ENCODE measurements at regions not wholly inside any gene's neighbourhood (a gene's known extent, or its start where the extent isn't known, plus 50 kb on each side); places are given as distances from the start of the nearest gene placed in this dataset.

- Histone ChIP-seq H3K9me3 (ENCODE audit: control insufficient read depth, insufficient read depth, low read length) (no peaks in the 10 kb centered on the region), H3K4me3 (ENCODE audit: low read depth, low read length) (no peak overlapping the region), H3K27me3 (ENCODE audit: control insufficient read depth, insufficient read depth, low read length) (no peaks in the 10 kb centered on the region), H3K27ac (ENCODE audit: low read depth, low read length) (no peak overlapping the region)
- DNase-seq (ENCODE audit: low read depth, low spot score) = no peak
- ChIA-PET CTCF (interaction anchor here (1.4 kb wide), 1 partner anchor 17 kb away, joined by 4 read pairs; no protein-coding TSS in a partner anchor), POLR2A (no interaction called here)
- TF ChIP-seq, protein P1, sequence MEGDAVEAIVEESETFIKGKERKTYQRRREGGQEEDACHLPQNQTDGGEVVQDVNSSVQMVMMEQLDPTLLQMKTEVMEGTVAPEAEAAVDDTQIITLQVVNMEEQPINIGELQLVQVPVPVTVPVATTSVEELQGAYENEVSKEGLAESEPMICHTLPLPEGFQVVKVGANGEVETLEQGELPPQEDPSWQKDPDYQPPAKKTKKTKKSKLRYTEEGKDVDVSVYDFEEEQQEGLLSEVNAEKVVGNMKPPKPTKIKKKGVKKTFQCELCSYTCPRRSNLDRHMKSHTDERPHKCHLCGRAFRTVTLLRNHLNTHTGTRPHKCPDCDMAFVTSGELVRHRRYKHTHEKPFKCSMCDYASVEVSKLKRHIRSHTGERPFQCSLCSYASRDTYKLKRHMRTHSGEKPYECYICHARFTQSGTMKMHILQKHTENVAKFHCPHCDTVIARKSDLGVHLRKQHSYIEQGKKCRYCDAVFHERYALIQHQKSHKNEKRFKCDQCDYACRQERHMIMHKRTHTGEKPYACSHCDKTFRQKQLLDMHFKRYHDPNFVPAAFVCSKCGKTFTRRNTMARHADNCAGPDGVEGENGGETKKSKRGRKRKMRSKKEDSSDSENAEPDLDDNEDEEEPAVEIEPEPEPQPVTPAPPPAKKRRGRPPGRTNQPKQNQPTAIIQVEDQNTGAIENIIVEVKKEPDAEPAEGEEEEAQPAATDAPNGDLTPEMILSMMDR (IDR thresholded peaks at IDR 0.05; ENCODE audit: low read depth, low read length) = no peak
These were observed 522.0 kb downstream of the PLCL1 start for GRCh38 chr2:198326431-198326830.

GRCh38 chr2:198325359-198325758 lies 521.0 kb downstream of the PLCL1 start:
- H3K27ac ChIP-seq (ENCODE audit: low read depth, low read length) = no peak overlapping the region
- H3K4me3 ChIP-seq (ENCODE audit: low read depth, low read length) = no peak overlapping the region
- no peak for DNase-seq (ENCODE audit: low read depth, low spot score)
- H3K27me3 ChIP-seq (ENCODE audit: control insufficient read depth, insufficient read depth, low read length) = no peaks in the 10 kb centered on the region
- TF ChIP-seq, protein P1 (IDR thresholded peaks at IDR 0.05; ENCODE audit: low read depth, low read length) = no peak
- H3K9me3 ChIP-seq (ENCODE audit: control insufficient read depth, insufficient read depth, low read length) = no peaks in the 10 kb centered on the region
- ChIA-PET POLR2A (no interaction called here), CTCF (interaction anchor here (1.4 to 2.0 kb wide), 2 partner anchors 11 to 16 kb away, joined by 4 to 9 read pairs; no protein-coding TSS in a partner anchor)

- H3K4me3 ChIP-seq (ENCODE audit: low read depth, low read length) = no peak overlapping the region
- TF ChIP-seq, protein P1 (IDR thresholded peaks at IDR 0.05; ENCODE audit: low read depth, low read length) = no peak
- ChIA-PET CTCF (interaction anchor here (0.7 to 2.0 kb wide), 5 partner anchors 10 to 953 kb away, joined by 3 to 9 read pairs (median 6); no protein-coding TSS in a partner anchor), POLR2A (no interaction called here)
- DNase-seq (ENCODE audit: low read depth, low spot score) = no peak
- no peaks in the 10 kb centered on the region for H3K27me3 ChIP-seq (ENCODE audit: control insufficient read depth, insufficient read depth, low read length)
- H3K9me3 ChIP-seq (ENCODE audit: control insufficient read depth, insufficient read depth, low read length) = no peaks in the 10 kb centered on the region
- no peak overlapping the region for H3K27ac ChIP-seq (ENCODE audit: low read depth, low read length)
These were observed 519.7 kb downstream of the PLCL1 start for GRCh38 chr2:198324071-198324470.

DNA sequence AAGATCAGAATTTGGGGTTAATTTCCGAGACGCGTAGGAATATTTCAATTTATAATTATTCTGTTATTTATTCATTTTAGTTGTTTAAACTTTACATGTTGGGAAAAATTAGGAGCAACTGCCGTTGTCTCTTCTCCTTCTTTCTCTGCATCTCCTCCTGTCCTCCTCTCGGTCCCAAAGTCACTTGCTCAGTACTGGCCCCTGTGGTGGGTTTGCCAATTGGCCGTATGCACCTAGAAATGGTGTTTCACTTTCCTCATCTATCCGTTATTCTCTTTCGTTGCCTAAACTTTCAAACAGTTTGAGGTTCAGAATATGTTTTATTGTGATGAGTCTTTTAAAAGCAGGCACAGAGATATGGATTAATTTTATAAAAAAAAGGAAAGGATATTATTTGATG lies 517.9 kb downstream of the PLCL1 start:
- H3K27me3 ChIP-seq (ENCODE audit: control insufficient read depth, insufficient read depth, low read length) = no peaks in the 10 kb centered on the region
- ChIA-PET CTCF (interaction anchor here (0.9 to 1.1 kb wide), 3 partner anchors 8 to 13 kb away, joined by 3 to 4 read pairs (median 3); no protein-coding TSS in a partner anchor), POLR2A (no interaction called here)
- DNase-seq (ENCODE audit: low read depth, low spot score) = no peak
- no peaks in the 10 kb centered on the region for H3K9me3 ChIP-seq (ENCODE audit: control insufficient read depth, insufficient read depth, low read length)
- H3K27ac ChIP-seq (ENCODE audit: low read depth, low read length) = no peak overlapping the region
- no peak overlapping the region for H3K4me3 ChIP-seq (ENCODE audit: low read depth, low read length)
- TF ChIP-seq, protein P1 (IDR thresholded peaks at IDR 0.05; ENCODE audit: low read depth, low read length) = peak; percentile 24

GRCh38 chr2:198321522-198322088 lies 517.2 kb downstream of the PLCL1 start:
- CTCF ChIA-PET = interaction anchor here (0.9 to 2.3 kb wide), 4 partner anchors 8 to 25 kb away, joined by 3 to 9 read pairs (median 4); no protein-coding TSS in a partner anchor
- TF ChIP-seq, protein P1 (IDR thresholded peaks at IDR 0.05; ENCODE audit: low read depth, low read length) = no peak
- Histone ChIP-seq H3K27ac (ENCODE audit: low read depth, low read length) (no peak overlapping the region), H3K4me3 (ENCODE audit: low read depth, low read length) (no peak overlapping the region), H3K27me3 (ENCODE audit: control insufficient read depth, insufficient read depth, low read length) (no peaks in the 10 kb centered on the region), H3K9me3 (ENCODE audit: control insufficient read depth, insufficient read depth, low read length) (no peaks in the 10 kb centered on the region)
- POLR2A ChIA-PET = no interaction called here
- no peak for DNase-seq (ENCODE audit: low read depth, low spot score)

All from AG04450 (cell line).